ENCODE measurements at regions not wholly inside any gene's neighbourhood (a gene's known extent, or its start where the extent isn't known, plus 50 kb on each side); places are given as distances from the start of the nearest gene placed in this dataset.

DNA sequence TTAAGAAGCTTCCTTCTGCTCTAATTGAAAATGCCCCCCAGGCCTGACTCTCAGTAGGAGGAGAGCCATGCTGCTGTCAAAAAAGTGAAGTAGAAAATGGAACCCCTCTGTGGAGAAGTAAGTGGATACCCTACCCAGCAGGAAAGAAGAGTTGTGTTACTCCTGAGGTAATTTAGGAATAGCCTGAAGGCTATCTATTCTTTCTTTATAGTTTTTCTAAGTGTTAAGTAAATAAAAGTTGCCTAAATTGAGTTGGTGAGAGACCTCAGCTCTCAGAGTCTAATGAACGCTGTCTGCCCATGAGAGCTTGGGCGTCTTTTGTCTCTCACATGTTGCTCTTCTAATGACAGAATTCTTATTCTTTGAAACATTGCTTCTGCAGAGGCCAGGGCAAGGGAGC is 116.2 kb downstream of the NSUN3 start:
- no peak for DNase-seq (ENCODE audit: low spot score)

DNA sequence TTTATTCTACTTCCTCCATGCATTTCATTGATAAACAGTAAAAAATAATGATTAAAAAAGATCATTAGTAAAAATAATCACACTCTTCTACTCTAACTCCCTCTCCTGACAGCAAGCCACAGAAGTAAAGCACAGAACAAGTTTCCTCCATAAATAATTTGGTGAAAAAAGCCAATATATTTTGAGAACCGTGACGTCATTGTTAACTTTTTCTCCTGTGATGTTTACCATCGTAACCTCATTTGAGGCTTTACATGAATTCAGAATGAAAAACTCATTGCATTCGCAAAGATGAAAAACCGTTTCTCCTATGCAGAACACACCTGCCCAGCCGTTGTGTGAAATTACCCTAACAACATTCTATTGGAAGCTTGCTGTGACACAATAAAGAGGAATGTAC is 120.7 kb downstream of the NSUN3 start:
- DNase-seq (ENCODE audit: low spot score), result no peak

DNA sequence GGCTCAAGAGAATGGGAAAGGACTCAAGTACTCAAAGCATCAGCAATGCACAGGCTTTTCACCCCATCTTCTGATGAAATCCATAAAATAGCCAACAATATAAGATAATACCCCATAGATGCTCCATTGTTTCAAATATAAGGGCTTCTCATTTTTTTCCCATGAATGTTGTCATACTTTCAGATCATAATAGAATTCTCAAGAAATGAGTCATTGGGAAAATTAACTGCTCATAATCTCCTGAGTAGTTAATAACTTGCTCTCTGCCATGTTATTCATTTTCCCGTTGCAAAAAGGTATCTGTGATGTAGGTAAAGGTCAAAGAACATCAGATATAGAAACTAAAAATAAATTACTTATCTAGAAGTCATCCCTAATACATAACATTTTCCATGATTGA is 121.9 kb downstream of the NSUN3 start:
- DNase-seq (ENCODE audit: low spot score), result no peak

DNA sequence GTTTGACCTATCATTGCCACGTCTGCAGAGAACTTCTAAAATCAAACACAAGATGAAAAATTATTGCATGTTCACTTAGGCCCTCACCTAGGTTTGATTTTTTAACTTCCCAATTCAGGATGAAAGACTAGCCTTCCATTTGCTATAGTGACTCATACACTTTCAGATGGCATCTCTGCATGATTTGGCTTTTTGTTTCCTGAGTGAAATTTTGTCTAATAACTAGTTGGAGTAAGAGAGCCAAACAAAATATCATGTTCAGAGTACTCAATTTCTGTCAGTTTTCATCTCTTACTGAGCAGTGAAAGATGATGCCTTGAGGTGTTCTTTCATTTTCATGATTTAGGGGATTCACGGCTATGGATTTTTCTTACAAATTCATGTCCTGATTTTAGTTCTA is 122.9 kb downstream of the NSUN3 start:
- DNase-seq (ENCODE audit: low spot score), result no peak

DNA sequence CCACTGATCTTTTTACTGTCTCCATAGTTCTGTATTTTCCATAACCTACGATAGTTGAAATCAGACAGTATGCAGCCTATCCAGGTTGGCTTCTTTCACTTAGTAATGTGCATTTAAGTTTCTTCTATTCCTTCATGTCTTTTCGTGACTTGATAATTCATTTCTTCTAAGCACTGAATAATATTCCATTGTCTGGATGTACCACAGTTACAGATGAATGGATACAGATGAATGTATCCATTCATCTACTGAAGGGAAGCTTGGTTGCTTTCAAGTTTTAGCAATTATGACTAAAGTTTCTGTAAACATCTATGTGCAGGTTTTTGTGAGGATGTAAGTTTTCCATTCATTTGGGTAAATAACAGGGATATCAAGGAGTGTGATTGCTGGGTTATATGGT is 124.8 kb downstream of the NSUN3 start:
- DNase-seq (ENCODE audit: low spot score), result no peak

DNA sequence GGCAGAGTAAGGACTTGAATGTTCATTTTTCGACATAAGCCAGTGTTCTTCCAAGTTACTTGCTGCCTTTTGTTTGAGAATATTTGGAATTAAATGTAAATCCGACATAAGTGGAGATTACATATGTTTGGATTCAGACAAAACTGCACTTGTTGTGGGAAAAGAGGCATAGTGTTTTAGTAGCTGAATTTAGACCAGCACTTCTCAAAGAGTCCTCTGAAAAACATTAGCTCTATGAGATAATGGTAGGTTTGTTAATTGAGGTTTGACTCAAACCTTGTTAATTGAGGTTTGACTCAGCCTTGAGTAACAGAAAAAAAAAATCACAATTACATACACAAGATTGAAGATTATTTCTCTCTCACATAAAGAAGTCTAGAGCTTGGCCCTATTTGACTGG is 132.5 kb downstream of the NSUN3 start:
- DNase-seq (ENCODE audit: low spot score), result no peak

DNA sequence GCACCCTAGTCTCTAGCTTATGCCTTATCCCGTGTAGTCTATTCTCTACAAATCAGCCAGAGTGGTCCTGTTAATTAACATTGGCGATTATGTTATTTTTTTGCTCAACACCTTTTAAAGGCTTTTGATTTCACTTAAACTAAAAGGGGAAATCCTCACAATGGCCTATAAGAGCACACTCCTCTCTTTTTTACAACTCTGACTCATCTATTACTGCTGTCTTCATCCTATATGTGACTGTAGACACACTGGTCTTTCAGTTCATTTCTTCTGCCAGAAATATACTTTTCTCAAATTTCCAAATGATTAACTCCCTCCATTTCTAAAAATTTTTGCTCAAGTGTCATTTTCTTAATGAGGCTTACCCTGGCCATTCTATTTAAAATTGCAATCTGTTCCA is 143.4 kb downstream of the NSUN3 start:
- DNase-seq (ENCODE audit: low spot score), result no peak

DNA sequence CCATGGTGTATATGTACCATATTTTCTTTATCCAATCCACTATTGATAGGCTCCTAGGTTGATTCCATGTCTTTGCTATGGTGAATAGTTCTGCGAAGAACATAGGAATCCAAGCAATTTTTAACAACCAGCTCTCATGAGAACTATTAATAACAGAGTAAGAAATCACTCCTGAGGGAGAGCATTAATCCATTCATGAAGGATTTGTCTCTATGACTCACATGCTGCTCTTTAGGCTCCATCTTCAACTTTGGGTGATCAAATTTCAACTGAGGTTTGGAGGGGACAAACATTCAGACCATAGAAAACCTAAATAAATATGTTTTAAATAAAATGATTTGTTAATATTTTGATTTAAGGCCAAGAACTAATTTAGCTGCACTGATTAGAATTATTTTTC is 147.4 kb downstream of the NSUN3 start:
- no peak for DNase-seq (ENCODE audit: low spot score)

DNA sequence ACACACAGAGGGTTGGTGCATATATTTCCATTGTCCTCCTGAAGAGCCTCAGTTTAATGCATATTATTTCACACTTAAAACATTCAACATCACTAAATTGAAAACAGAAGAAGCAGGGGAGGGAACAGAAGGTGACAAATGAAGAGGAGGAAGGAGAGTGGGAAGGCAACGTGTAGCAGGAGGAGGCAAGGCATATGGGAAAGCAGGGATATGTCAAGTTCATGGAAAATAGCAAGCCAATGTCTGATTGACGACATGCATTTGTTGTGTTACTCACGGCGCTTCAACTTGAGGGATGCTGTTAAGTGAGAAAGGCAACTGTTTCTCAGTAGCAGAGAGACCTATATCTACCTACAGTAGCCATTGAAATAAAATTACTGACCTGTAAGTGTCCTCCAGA is 154.5 kb downstream of the NSUN3 start:
- no peak for DNase-seq (ENCODE audit: low spot score)

DNA sequence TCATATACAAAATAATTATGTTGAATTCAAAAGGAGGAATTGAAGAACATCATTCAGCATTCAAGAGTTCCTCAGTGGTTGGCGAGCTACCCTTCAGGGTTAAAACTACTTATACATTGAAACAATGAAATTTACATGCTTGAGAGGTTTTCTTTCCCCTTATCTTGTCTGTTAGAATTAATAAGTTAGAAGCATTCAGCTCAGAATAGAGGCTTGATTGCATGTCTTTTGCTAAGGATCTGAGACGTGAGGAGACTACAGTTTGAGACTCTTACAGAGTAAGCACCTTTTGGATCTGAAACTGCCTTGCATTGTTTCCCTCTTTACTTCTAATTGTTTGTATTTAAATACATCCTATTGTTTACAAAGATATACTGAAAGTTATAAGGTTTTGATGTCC is 157.6 kb downstream of the NSUN3 start:
- no peak for DNase-seq (ENCODE audit: low spot score)

DNA sequence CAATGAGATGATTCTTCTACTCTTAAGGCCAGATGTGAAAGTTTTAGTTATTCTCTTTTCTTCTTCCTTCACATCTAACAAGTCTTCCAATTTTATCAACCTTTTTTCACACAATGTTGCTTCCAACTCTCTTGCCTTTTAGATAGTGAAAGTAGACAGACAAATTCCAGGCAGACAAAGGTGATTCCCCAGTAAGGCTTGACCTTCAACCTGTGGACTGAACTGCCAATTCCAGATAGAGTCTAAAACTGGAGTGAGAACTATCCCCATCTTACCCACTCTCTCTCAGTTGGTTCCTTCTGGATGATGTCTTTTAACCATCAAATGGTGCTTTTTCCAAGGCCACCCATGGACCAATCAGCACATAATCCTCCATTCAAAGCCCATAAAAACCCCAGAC is 159.0 kb downstream of the NSUN3 start:
- no peak for DNase-seq (ENCODE audit: low spot score)

DNA sequence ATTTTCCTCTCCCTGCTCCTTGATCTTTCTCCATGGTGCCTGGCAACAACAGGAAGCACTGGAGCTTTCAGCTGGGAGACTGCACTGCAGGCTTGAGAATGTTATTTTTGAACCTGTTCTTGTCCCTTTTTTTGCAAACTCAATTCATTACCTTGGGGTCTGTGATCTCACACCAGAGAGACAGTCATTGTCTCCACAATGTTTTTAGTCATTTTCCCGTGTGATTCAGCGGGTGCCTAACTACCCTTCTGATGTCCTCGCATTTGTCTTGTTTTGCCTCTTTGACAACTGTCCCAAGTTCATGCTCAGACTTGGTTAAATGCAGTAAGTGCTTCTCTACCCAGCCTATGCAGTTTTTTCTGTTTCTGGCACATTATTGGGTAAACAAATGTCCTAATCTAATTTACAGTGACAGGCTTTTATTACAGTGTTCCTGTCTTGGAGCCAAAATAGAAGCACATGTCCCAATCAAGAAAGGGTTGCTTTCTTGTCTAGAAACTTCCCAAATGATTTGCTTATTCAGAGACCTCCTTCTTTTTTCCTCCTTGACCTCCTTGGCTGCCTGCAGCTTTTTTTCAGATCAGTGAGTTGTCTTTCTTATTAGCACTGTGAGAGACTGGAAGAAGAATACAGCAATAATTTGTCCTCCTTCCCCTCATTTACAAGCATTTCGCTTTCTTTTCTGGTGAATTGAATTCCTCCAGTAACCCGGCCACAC is 162.4 kb downstream of the NSUN3 start:
- DNase-seq (ENCODE audit: low spot score), result no peak

DNA sequence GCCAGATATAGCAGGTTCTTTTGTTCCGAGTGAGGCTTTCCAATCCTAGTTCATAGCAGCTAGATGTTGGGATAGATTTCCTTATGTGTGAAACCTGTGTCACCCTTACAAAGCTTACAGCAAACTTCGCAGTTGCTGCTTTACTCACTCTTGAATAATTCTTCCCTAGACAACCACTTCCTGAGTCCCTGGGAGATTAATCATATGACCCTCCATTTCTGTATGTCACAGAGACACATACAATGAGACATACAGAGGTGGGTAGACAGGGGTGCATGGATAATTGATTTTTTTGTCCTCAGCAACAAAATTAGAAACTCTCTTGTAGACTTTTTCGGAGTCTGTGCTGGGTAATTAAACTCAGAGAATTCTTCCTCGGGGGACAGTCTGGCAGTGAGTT is 163.2 kb downstream of the NSUN3 start:
- no peak for DNase-seq (ENCODE audit: low spot score)

DNA sequence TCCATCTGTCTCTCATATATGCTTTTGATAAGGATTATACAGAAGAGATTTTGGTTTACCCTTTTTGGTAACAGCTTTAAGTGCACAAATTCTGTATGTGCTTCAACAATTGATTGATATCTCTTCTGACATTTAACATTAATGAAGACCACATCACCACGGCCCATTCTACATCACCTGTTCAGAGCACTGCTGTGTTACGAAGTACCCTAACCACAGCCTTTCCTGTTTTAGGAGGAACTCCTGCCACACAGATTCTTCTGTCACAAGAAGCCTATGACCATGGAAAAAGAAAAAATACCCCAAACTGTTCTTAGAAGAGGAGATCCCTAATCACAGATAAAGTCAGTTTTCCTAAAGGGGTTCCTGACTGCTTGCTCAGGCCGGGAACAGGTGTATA is 170.1 kb downstream of the NSUN3 start:
- no peak for DNase-seq (ENCODE audit: low spot score)

DNA sequence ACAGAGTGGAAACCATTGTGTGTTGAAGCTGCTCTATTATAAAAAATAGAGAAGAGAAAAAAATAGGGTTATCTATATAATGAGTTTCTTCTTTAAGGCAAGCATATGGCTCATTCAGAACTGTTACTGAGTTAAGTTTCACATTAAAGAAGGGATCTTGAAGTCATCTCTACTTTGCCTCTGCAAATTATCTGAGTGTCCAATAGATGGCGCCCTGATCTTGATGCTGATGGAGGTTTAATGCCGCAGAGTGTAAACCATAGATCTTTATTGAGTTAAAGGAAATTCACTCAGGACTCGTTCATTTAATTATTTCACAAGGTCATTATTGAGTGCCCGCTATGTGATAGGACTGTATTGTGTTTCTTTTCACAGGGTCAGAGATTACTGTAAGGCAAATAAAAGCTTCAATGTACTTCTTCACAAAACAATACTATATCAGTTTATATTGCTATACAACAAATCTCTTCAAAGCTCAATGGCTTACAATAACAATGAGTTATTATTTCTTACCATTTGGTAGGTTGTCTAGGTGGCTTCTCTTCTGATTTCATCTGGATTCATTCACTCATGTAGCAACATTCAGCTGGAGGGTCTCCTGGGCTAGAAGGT is 171.4 kb downstream of the NSUN3 start:
- no peak for DNase-seq (ENCODE audit: low spot score)

DNA sequence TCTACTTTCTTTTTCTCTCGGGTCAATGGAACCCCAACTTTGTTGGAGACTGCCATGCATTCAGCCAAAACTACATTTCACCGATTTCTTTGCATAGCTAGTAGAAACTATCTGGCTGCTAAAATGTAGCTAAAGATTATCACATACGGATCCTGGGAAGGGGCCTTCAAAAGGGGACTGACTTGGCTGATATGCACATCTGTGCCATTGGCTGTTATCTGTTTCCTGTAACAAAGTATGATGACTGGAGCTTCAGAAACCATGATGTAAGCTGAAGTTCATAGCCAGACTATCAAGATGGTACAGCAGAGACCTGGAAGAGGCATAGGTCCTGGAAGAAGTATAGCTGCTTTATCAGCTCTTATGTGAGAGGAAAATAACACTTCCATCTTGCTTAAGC is 179.1 kb downstream of the NSUN3 start:
- DNase-seq (ENCODE audit: low spot score), result no peak

DNA sequence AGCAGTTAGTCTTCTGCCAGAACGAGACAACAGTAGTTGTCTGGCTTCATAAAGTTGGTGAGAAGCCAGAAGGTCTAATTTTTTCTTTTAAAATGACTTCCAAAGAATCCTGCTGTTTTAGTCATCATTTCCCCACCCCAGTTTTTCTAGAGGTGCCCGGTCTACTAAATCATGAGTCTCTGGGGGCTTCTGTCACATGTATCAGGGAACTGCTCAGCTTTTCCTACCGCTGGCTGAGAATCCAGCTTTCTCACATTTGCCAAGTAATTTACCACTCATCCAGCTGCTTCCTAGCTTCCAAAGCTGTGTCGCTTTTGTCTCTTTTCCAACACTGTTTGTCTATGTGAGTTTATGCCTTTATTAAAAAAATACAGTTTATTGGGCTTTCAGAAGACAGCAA is 183.3 kb downstream of the NSUN3 start:
- no peak for DNase-seq (ENCODE audit: low spot score)

DNA sequence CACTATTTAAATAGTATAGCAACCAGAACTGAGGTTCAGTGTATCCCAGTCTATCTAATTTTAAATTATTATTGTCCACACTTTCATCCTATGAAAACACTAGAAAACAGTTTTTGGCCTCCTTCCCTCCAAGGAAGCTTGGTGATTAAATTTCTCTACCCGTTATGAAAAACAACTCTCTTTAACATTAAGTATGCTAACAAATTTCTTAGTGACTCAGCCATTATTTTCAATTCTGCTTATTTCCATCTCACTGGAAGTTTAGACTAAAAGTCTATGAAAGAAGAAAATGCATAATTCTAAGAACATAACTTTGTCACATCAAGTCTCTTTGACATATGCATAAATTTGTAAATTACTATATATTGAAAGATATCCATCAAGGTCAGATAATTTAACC is 185.2 kb downstream of the NSUN3 start:
- DNase-seq (ENCODE audit: low spot score), result no peak

DNA sequence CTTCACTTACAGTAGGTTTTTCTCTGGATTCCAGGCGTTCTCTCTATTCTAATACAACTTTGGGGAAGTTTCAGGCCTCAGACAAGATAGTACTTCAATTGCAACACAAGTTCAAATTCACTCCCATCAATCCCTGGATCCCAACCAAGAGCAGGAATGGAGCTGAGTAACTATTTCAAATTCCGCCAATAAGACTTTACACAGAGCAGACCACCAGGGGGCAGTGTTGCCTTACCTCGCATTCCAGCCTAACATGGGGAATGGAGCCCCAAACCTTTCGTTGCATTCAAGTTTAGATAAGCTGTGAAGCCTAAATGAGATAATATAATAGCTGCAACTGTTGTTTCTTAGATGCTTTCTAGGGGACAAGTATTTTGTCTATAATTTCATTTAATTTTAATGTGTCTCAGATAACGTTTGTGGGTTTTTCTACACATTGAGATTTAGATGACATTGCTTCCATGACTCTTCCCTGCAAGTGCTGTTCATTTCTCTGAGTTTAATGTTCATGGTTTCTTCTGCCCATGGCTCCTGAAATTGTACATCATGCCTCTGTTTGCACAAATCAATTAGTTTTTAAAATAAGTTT is 186.7 kb downstream of the NSUN3 start:
- peak; percentile 64 for DNase-seq (ENCODE audit: low spot score)

DNA sequence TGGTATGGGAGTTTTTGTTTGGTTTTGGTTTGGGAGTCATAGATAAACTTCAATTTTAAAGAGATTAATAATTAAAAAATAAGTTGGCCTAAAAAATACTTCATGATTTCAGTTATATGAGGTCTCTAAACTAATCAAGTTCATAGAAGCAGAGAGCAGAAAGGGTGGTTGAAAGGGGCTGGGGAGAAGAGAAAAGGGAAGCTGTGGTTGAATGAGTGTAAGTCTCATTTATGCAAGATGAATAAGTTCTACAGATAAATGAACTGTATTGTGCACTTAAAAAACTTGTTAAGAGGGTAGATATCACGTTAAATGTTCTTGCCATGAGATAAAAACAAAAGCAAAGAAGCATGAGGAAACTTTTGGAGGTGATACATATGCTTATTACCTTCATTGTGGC is 188.7 kb downstream of the NSUN3 start:
- no peak for DNase-seq (ENCODE audit: low spot score)

DNA sequence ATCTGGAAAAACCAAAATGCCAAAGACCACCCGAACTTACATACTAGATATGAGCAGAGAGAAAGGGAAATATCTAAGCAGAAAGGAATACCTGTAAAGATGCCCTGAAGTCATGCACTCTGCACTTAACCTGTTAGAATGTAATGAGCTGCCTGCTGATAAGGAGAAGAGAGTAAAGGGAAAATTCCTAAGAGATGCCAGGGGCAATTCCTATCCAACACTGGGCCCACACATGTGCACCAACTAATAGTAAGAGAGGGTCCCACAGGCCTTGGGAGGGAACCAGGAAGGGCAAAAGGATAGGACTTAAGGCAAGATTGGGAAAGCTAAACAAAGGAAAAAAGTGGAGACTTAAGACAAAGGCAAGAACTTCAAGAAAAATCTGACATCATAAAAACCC is 189.5 kb downstream of the NSUN3 start:
- no peak for DNase-seq (ENCODE audit: low spot score)

DNA sequence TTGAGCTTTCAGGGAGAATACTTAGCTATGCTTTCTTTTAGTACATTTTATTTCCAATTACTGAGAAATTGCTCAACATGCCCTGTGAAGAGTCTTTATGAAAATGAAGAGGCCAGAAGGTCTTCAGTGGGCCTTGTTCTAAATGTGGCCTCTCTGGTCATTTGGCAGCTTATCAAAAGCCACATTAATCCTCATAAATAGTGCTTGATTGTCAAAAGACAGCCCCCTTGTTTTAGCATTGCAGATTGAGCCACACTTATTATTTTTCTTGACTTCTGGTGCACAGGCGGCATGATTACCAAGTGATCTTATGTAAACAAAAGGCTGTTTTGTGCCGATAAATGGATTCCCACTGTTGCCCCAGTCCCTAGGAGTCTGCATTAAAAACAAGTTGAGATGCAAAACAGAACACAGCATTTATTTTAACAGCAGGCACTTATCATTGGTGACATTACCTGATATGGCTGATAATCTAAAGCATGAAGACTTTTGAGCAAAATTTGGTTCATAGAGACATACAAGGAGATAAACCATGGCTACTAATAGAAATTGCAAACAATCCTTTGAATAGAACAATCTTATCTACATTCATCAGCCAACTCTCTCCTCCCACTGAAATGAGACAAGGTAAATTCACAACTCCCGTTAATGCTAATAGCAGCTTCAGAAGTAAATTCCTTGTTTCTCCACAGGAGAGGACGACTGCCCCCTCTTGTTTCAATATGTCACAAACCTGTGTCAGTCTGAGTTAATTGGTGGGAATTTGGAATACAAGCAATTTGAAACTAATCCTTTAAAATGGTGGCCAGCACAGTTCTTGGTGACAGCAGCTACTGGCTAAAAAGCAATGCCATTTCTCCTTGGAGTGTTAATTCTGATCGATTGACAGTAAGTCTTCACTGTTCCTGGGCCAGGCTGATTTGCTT is 194.3 kb downstream of the NSUN3 start:
- no peak for DNase-seq (ENCODE audit: low spot score)

DNA sequence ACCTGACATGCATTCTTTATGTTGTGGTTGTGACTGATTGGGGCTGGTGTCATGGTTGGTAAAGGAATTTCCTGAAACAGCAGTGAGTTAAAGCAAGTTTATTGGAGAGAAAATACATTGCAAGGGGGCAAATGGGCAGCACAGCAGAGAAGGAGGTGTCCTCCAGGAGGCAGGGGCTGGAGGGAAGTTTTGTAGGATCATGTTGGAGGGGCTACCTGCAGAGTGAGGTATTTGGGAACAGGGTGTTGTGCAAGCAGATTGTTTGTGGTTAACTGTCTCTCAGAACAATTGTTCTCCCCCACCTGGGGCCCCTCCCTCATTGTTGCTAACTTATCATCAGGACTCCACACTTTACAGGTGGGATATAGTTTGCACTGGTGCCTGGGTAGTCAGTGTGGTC is 196.0 kb downstream of the NSUN3 start:
- DNase-seq (ENCODE audit: low spot score), result no peak

Measured in ureter (tissue), 1 donor.